ENCODE measurements at regions not wholly inside any gene's neighbourhood (a gene's known extent, or its start where the extent isn't known, plus 50 kb on each side); places are given as distances from the start of the nearest gene placed in this dataset.

DNA sequence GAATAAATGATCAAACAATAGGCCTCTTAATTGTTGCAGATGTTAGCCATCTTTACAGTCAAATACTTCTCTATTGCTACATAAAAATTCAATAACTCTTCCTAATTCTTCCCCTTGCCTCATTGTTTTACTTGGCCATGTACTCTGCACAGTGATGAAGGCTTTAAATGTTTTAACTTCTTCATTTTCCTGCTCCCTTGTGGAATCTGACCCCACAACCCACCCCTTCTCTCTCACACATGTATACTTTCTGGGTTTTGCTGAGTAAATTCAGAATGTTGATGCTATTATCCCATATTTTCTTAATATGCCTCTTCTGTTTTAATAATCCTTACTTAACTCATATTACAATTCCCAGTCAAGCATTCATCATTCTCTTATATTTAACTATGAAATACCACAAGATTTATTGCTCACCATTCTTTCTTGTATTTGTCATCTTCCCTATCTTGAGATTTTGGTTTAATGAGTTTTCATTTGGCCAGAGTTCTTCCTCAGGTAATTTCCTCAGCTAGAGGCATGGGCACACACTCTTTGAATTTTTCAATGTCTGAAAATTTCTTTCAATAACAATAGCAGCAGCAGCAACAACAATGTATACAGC lies 327.8 kb upstream of the USP24 start:
- H3K27me3 ChIP-seq (ENCODE audit: low read depth) = no peaks in the 10 kb centered on the region
- in situ Hi-C loops (cut with MboI; ENCODE audit: low sequenced_read_pairs) = no loop called here
- DNase-seq (ENCODE audit: low spot score in 2 of 2) = no peak
- no peaks in the 10 kb centered on the region for H3K36me3 ChIP-seq (replicated peaks)
- no peak overlapping the region for H3K4me3 ChIP-seq
- no peaks in the 10 kb centered on the region for H3K4me1 ChIP-seq
- H3K9me3 ChIP-seq = no peaks in the 10 kb centered on the region

DNA sequence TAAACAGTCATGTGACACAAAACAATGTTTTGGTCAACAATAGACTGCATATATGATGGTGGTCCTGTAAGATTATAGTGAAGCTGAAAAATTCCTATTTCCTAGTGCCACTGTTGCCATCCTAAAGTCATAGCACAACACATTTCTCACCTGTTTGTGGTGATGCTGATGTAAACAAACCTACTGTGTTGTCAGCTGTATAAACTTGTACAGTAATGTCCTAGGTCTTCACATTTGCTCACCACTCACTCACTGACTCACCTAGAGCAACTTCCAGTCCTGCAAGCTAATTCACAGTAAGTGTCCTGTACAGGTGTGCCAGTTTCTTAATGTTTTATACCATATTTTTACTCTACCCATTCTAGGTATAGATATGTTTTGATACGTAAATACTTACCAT lies 326.1 kb upstream of the USP24 start:
- Histone ChIP-seq H3K27me3 (ENCODE audit: low read depth) (no peaks in the 10 kb centered on the region), H3K4me1 (no peaks in the 10 kb centered on the region), H3K9me3 (no peaks in the 10 kb centered on the region), H3K36me3 (replicated peaks) (no peaks in the 10 kb centered on the region), H3K4me3 (no peak overlapping the region)
- no peak for DNase-seq (ENCODE audit: low spot score in 2 of 2)
- in situ Hi-C loops (cut with MboI; ENCODE audit: low sequenced_read_pairs) = no loop called here

DNA sequence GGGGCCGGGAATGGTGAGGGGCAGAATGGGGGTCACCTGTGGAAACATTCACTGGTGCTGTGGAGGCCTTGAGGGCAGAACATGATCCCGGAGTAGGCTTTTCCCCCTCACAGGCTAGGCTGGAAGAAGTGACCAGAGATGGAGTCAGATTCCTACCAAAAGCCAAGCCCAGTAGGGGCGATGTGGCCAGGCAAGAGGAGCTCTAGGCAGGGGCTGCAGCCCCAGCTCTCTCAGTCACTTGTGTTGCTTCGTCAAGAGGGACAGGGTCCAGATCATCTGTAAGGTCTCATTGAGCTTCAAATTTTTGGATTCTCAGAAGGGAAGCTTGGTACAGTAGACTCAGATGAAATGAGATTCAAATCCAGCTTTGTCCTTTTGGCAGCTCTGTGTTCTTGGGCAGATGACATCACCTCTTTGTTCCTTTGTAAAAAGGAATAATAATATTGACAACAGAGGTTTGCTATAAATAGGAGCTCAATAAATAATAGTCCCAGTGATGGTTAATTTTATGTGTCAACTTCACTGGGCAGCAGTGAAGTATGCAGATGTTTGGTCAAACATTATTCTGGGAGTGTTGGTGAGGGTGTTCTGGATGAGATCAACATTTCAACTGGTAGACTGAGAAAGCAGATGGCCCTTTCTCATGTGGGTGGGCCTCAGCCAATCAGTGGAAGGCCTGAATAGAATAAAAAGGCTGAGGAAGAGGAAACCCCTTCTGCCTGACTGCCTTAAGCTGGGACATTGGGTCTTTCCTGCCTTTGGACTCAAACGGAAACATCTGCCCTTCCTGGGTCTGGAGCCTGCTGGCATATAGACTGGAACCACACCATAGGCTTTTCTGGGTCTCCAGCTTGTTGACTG lies 324.7 kb upstream of the USP24 start:
- Histone ChIP-seq H3K9me3 (no peaks in the 10 kb centered on the region), H3K36me3 (replicated peaks) (no peaks in the 10 kb centered on the region), H3K4me3 (no peak overlapping the region), H3K4me1 (no peaks in the 10 kb centered on the region), H3K27me3 (ENCODE audit: low read depth) (no peaks in the 10 kb centered on the region)
- DNase-seq (ENCODE audit: low spot score in 2 of 2) = no peak
- in situ Hi-C loops (cut with MboI; ENCODE audit: low sequenced_read_pairs) = no loop called here

DNA sequence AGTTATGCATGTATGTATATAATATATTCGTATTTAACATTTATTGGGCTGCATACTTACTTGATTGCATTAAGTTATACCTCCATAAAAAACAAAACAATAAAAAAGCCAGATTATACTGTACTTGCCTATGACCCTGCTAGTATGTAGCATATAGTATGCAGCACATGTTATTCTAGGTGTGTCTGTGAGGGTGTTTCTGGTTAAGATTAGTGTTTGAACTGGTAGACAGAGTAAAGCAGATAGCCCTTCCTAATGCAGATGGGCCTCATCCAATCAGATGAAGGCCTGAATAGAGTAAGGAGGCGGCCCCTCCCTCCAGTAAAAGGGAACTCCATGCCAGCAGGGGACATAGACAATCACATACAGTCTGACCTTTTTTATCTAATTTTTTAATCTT lies 323.3 kb upstream of the USP24 start:
- Histone ChIP-seq H3K4me3 (no peak overlapping the region), H3K4me1 (no peaks in the 10 kb centered on the region), H3K36me3 (replicated peaks) (no peaks in the 10 kb centered on the region), H3K9me3 (no peaks in the 10 kb centered on the region), H3K27me3 (ENCODE audit: low read depth) (no peaks in the 10 kb centered on the region)
- DNase-seq (ENCODE audit: low spot score in 2 of 2) = no peak
- in situ Hi-C loops (cut with MboI; ENCODE audit: low sequenced_read_pairs) = no loop called here

DNA sequence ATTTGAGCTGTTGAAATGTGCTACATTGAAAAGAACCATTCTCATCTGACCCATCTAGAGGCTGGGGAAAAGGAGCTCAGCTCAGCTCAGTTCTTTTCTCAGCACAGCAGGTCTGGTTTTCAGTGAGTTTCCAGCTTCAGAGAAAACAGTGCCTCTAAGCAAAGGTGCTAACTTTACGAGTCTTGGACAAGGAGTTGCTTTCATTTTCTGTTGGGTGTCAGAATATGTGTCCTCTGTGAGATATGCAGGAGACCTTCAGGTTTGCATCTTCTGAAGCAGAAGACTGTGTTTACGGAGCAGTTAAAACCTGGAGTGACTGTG lies 321.3 kb upstream of the USP24 start:
- DNase-seq (ENCODE audit: low spot score in 2 of 2) = no peak
- H3K4me3 ChIP-seq = no peak overlapping the region
- H3K36me3 ChIP-seq (replicated peaks) = no peaks in the 10 kb centered on the region
- H3K4me1 ChIP-seq = no peaks in the 10 kb centered on the region
- H3K9me3 ChIP-seq = no peaks in the 10 kb centered on the region
- no peaks in the 10 kb centered on the region for H3K27me3 ChIP-seq (ENCODE audit: low read depth)
- in situ Hi-C loops (cut with MboI; ENCODE audit: low sequenced_read_pairs) = no loop called here

DNA sequence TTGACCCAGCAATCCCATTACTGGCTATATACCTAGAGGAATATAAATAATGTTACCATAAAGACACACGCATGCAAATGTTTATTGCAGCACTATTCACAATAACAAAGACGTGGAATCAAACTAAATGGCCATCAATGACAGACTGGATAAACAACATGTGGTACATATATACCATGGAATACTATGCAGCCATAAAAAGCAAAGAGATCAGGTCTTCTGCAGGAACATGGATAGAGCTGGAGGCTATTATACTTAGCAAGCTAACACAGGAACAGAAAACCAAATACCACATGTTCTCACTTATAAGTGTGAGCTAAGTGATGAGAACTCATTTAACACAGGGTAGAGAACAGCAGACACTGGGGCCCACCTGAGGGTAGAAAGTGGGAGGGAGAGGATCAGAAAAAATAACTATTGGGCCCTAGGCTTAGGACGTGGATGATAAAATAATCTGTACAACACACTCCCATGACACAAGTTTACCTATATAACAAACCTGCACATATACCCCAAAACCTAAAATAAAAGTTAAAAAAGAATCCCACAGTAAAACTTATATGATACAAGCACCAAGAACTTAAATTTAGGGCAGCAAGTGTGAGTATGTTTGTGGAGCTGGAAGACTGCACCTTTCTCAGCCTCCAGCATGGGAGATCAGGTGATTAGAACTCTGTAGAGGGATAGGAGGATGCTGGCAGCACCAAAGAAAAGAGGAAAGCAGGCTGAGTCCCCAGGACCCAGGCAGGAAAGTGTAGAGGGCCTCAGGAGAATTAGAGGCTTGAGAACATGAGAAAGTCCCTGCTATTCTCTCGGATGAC lies 320.8 kb upstream of the USP24 start:
- in situ Hi-C loops (cut with MboI; ENCODE audit: low sequenced_read_pairs) = no loop called here
- Histone ChIP-seq H3K36me3 (replicated peaks) (no peaks in the 10 kb centered on the region), H3K4me1 (no peaks in the 10 kb centered on the region), H3K4me3 (no peak overlapping the region), H3K9me3 (no peaks in the 10 kb centered on the region), H3K27me3 (ENCODE audit: low read depth) (no peaks in the 10 kb centered on the region)
- no peak for DNase-seq (ENCODE audit: low spot score in 2 of 2)

DNA sequence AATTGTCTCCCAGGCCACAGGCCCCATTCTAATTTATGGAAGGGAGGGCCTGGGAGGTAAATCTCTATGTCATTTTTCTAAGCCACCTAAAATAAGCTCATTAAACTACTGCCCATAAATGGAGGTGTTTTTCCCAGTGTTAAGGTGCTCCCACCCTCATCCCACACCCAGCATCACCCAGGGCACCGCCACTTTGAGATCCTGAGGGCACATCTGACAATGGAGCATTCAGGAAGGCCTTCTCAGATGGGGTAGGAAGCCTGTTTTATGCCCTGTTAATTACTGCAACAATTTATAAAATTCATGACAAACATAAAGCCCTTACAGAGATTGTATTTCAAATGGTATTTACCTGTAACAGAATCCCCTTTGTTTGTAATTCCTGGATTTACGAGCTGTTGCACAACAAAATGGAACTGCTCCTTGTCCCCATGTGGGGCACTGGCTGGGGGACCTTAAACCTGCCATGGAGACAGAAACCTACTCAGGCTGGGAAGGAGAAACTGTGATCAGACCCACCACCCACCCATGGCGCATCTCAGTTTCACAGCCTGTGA lies 319.5 kb upstream of the USP24 start:
- in situ Hi-C loops (cut with MboI; ENCODE audit: low sequenced_read_pairs) = no loop called here
- Histone ChIP-seq H3K4me1 (no peaks in the 10 kb centered on the region), H3K4me3 (no peak overlapping the region), H3K36me3 (replicated peaks) (no peaks in the 10 kb centered on the region), H3K27me3 (ENCODE audit: low read depth) (no peaks in the 10 kb centered on the region), H3K9me3 (no peaks in the 10 kb centered on the region)
- no peak for DNase-seq (ENCODE audit: low spot score in 2 of 2)

DNA sequence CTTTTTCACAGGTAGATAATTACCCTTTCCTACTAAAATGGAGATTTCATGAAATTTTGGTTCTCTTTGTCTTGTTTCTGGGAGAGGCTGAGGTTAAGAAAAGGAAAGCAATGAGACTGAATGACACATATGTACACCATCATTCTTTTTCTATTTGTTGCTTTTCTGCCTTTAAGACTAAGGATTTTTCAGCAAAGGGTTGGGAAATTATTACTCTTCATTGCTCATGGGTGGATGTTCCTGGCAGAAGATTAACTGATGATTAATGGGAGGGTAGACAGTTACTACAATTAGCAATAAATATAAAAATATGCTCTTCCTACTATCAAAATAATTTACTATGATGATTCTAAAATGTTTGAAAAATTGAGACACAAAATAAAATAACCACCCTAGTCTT lies 316.5 kb upstream of the USP24 start:
- no peak for DNase-seq (ENCODE audit: low spot score in 2 of 2)

DNA sequence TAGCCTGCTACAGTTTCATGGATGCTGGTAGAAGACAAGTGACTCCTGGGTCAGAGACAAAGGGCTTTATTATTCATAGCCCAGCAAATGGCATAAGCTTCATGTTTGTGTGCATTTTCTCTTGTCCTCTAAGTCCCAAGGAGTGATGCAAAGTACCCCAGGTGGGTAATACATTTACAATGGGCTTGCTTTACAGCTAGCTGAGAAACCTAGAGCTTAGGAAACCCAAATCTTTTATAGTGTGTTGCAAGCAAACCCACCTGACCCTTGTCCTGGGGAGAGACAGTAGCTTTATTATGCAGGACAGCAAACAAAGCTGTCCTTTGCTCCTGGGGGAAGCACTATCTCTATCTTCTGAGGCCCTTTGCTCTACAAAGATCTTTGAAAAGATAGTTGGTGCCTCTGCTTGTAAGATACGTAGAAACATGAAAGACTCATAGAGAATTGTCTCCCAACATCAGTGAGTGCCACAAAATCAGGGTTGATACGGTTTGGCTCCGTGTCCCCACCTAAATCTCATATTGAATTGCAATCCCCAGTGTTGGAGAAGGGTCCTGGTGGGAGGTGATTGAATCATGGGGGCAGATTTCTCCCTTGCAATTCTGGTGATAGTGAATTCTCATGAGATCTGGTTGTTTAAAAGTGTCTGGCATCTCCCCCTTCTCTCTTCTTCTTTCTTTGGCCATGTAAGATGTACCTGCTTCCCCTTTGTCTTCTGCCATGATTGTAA lies 315.8 kb upstream of the USP24 start:
- H3K4me3 ChIP-seq = no peak overlapping the region
- DNase-seq (ENCODE audit: low spot score in 2 of 2) = no peak
- H3K36me3 ChIP-seq (replicated peaks) = no peaks in the 10 kb centered on the region
- no peaks in the 10 kb centered on the region for H3K9me3 ChIP-seq
- in situ Hi-C loops (cut with MboI; ENCODE audit: low sequenced_read_pairs) = no loop called here
- no peaks in the 10 kb centered on the region for H3K4me1 ChIP-seq
- no peaks in the 10 kb centered on the region for H3K27me3 ChIP-seq (ENCODE audit: low read depth)

More for the DNA sequence above, 316.5 kb upstream of the USP24 start:
- in situ Hi-C loops (cut with MboI; ENCODE audit: low sequenced_read_pairs) = no loop called here
- H3K36me3 ChIP-seq (replicated peaks) = no peaks in the 10 kb centered on the region
- H3K27me3 ChIP-seq (ENCODE audit: low read depth) = no peaks in the 10 kb centered on the region
- no peaks in the 10 kb centered on the region for H3K9me3 ChIP-seq
- H3K4me3 ChIP-seq = no peak overlapping the region
- H3K4me1 ChIP-seq = no peaks in the 10 kb centered on the region

DNA sequence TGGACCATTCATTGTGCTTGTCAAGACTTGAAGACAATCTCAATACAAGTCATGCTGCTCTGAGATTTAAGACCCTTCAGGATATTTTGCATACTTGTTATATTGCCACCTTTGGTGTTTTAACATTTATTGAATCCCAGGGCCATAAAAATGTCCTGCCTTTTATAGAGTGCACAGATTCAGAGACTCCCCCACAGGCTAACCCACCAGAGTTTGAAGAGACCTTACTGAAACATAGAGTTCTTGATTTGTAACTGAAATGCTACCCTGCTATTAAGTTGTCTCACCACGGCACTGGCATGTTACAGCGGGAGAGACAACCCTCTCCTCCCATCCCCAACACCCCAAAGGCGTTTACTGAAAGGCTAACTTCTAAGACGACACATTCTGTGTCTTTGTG lies 313.9 kb upstream of the USP24 start:
- no peak for DNase-seq (ENCODE audit: low spot score in 2 of 2)
- H3K36me3 ChIP-seq (replicated peaks) = no peaks in the 10 kb centered on the region
- H3K4me3 ChIP-seq = no peak overlapping the region
- no peaks in the 10 kb centered on the region for H3K27me3 ChIP-seq (ENCODE audit: low read depth)
- no peaks in the 10 kb centered on the region for H3K4me1 ChIP-seq
- no peaks in the 10 kb centered on the region for H3K9me3 ChIP-seq
- in situ Hi-C loops (cut with MboI; ENCODE audit: low sequenced_read_pairs) = no loop called here

DNA sequence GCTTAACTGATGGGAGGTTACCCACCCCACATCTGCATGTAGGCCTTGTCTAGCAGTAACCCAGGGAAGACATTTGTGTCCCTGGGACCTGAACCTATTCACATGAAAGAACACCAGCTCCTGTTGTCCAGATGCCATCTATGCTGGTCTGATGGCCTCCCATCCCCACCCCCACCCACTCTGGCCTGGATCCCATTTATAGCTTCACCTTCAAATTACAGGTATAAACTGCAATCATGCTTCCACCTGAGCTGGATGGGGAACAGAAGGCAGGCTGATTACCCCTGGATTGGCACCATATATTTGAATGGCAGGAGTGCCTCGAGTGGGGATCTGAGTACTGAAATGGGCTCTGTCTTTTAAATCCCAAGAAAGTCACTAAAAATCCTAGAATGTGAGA lies 312.7 kb upstream of the USP24 start:
- no peak for DNase-seq (ENCODE audit: low spot score in 2 of 2)
- Histone ChIP-seq H3K9me3 (no peaks in the 10 kb centered on the region), H3K27me3 (ENCODE audit: low read depth) (no peaks in the 10 kb centered on the region), H3K36me3 (replicated peaks) (no peaks in the 10 kb centered on the region), H3K4me3 (no peak overlapping the region), H3K4me1 (no peaks in the 10 kb centered on the region)
- in situ Hi-C loops (cut with MboI; ENCODE audit: low sequenced_read_pairs) = no loop called here

DNA sequence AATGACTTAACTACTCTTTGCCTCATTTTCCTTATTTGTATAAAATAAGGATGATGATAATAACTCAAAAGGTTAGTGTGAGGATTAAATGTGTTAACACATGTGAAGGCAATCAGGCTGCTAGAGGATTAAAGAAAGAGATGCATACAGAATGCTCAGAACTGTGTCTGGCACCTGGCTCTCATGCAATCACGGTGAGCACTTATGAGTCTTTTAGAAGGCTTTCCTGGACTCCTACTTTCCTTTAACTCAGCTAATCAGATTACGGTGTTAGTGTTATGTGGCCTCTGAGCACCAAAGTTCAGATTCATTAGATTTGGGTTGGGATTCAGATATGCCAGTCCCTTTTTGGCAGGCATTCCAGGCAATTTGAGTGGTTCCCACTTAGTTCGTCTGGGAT lies 311.6 kb upstream of the USP24 start:
- DNase-seq (ENCODE audit: low spot score in 2 of 2) = no peak
- H3K27me3 ChIP-seq (ENCODE audit: low read depth) = no peaks in the 10 kb centered on the region
- H3K9me3 ChIP-seq = no peaks in the 10 kb centered on the region
- H3K4me3 ChIP-seq = no peak overlapping the region
- no peaks in the 10 kb centered on the region for H3K4me1 ChIP-seq
- H3K36me3 ChIP-seq (replicated peaks) = no peaks in the 10 kb centered on the region
- in situ Hi-C loops (cut with MboI; ENCODE audit: low sequenced_read_pairs) = no loop called here

DNA sequence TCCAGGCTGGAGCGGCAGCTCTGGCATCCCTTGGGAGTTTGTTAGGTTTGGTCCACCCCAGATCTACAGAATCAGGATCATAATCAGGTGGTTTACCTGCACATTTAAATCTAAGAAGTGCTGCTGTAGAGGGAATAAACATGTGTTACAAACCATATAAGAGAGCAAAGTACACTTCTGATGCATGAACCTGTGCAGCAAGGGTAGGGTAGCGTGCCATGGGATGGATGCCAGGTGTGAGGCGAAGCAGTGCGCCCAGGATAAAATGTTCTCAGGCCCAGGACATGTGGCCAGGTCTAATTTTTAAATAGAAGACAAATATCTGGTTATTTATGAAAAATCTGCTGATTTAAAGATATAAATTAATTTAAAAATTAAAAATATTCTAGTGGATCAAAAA lies 308.8 kb upstream of the USP24 start:
- Histone ChIP-seq H3K36me3 (replicated peaks) (no peaks in the 10 kb centered on the region), H3K4me1 (no peaks in the 10 kb centered on the region), H3K27me3 (ENCODE audit: low read depth) (no peaks in the 10 kb centered on the region), H3K9me3 (no peaks in the 10 kb centered on the region), H3K4me3 (no peak overlapping the region)
- in situ Hi-C loops (cut with MboI; ENCODE audit: low sequenced_read_pairs) = no loop called here
- no peak for DNase-seq (ENCODE audit: low spot score in 2 of 2)

Measured in HAP-1 (cell line).